PFSK-1 (cell line): ENCODE measurements at regions not wholly inside any gene's neighbourhood (a gene's known extent, or its start where the extent isn't known, plus 50 kb on each side); places are given as distances from the start of the nearest gene placed in this dataset.

Experiments used
- FOXP2 ChIP-seq: optimal IDR thresholded peaks from 2 replicates; pipeline ENCODE3; 2011; ENCODE audit warnings: borderline replicate concordance, control low read depth, inconsistent platforms; ENCODE audit not compliant: insufficient read depth; ENCODE audit errors: extremely low read length, extremely low read depth
- POLR2AphosphoS5 ChIP-seq: IDR thresholded peaks from 2 replicates; pipeline ENCODE4 v1.6.1; 2012; ENCODE audit warnings: low read depth, mild to moderate bottlenecking, control low read depth, low read length, moderate library complexity
- REST ChIP-seq, 2 experiments: IDR thresholded peaks; 2 replicates each; pipeline versions ENCODE4 v1.6.1 to v1.8.0; 2011 to 2012; ENCODE audit warnings: low read depth in 2 of 2, low read length in 2 of 2, control low read depth in 1 of 2, inconsistent platforms in 1 of 2, mild to moderate bottlenecking in 1 of 2, moderate library complexity in 1 of 2; ENCODE audit not compliant: insufficient read depth in 1 of 2
- SIN3A ChIP-seq: IDR thresholded peaks from 2 replicates; pipeline ENCODE4 v1.6.1; 2012; ENCODE audit warnings: mild to moderate bottlenecking, low read length, moderate library complexity, borderline replicate concordance; ENCODE audit not compliant: insufficient read depth
- TAF1 ChIP-seq: IDR thresholded peaks from 2 replicates; pipeline ENCODE4 v1.6.1; 2012; ENCODE audit warnings: low read length, control low read depth, borderline replicate concordance; ENCODE audit not compliant: insufficient read depth

DNA sequence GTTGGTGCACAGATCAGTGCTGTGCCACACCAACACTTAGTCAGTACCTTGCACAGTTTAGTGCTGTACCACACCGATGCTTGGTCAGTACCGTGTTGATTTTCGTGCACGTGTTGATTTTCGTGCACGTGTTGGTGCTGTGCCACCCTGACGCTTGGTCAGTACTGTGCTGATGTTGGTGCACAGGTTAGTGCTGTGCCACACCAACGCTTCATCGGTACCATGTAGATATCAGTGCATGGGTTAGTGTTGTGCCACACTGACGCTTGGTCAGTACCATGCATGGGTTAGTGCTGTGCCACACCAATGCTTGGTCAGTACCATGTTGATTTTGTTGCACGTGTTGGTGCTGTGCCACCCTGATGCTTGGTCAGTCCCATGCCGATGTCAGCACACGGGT, 103.5 kb downstream of the NPIPB11 start:
- no peak for TF ChIP-seq REST (IDR thresholded peaks at IDR 0.05; ENCODE audit: insufficient read depth in 1 of 2, low read depth in 2 of 2, low read length in 2 of 2)
- TF ChIP-seq SIN3A: no peak
- no peak for TF ChIP-seq FOXP2
- no peak for TF ChIP-seq POLR2AphosphoS5
- no peak for TF ChIP-seq TAF1

DNA sequence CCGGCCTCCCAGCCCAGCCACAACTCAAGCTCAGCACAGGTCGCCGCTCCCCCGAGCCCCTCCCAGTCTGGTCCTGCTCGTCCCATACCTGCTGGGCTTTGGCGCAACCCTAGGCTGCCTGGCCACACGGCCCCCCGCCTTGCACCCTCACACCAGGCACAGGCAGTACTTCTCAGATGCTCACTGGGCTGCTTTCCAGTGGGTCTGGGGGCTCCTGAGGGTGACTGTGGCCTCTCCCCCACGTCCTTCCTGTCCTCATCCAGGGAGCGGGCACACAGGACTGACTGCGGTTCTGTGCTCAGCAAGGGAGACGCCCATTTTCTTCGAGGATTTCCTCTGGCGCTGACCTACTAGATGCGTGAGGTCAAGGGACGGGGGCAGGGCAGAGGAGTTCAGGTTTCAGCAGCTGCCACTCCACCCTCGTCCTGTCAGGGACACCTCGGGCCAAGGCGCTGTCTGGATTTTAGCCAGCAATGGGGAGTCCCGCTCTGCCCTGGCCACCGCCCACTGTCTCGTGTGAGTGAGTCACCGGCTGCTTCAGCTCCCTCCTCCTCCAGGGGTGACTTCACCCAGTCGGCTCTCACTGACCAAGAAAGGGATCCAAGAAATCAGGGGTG, 115.8 kb downstream of the NPIPB11 start:
- no peak for TF ChIP-seq FOXP2
- 0 out of 4 replicates have a peak, but pooled peaks of 1 of the 2 experiments have one; percentile 20 for TF ChIP-seq REST (IDR thresholded peaks at IDR 0.05; ENCODE audit: insufficient read depth in 1 of 2, low read depth in 2 of 2, low read length in 2 of 2)
- peak; percentile 63; the same call in 1 of the 2 replicates for TF ChIP-seq TAF1
- peak; percentile 44; the same call in 1 of the 2 replicates for TF ChIP-seq POLR2AphosphoS5
- TF ChIP-seq SIN3A: 0 out of 2 replicates have a peak, but pooled peaks have one; percentile 24

DNA sequence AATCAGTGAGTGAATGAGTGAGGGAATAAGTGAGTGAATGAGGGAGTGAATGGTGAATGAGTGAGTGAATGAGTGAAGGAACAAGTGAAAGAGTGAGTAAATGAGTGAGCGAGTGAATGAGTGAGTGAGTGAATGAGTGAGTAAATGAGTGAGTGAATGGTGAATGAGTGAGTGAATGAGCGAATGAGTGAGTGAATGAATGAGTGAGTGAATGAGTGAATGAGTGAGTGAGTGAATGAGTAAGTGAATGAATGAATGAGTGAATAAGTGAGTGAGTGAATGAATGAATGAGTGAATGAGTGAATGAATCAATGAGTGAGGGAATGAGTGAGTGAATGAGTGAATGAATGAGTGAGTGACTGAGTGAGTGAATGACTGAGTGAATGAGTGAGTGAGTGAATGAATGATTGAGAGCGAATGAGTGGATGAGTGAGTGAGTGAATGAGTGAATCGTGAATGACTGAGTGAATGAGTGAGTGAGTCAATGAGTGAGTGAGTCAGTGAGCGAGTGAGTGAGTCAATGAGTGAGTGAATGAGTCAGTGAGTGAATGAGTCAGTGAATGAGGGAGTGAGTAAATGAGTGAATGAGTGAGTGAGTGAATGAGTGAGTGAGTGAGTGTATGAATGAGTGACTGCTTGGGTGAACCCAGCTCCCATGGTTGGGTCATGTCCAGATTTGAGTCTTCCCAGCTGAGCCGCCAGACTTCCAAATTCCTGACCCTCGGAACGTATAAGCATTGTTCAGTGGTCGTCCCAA, 133.0 kb downstream of the NPIPB11 start:
- peak; percentile 28; the same call in 1 of the 2 replicates for TF ChIP-seq POLR2AphosphoS5

DNA sequence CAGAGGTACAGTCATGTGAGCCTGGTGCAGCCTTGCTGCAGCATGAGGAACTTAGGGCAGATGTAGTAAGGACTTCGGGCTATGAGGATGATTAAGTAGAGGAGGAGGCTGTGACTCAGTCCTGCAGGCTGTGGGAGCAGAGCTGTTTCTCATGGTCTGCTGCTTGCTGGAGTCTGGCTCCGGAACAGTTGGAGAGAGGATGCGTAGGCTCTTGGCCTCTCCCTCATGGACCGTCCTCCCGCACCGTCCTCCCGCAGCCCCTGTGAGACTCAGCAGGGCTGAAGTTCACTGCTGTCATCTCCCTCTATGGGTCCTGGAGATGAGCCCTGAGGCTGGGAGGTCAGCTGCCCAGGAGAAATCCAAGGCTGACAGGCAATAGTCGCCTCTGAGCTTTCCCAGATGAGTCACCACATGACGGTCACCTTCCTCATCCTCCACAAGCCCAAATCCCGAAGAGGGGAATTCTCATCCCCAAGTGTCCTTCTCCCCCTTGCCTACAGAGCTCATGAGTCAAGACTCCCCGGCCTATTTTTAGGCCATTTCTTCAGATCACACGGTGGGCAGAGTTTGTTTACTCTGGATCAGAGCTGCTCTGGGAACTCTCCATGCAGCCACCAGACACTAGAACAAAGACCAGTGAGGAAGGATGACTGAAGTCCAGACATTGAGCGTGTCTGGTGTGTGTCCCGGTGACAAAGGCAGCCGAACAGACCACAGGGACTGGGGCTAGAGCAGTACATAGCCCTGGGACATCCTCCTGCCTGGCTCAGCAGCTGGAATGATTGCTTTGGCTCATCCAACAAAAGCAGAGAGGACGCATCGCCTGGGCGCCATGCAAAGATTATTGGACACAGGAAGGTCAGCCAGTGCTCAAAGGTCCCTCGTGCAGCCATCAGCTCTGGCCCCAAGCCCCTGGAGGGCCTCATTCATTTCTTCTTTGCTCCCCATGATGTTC, 134.5 kb downstream of the NPIPB11 start:
- peak; percentile 31; the same call in 1 of the 2 replicates for TF ChIP-seq POLR2AphosphoS5

GRCh38 chr16:29265255-29265853, 141.2 kb downstream of the NPIPB11 start:
- peak; percentile 16; the same call in 1 of the 2 replicates for TF ChIP-seq TAF1
- TF ChIP-seq POLR2AphosphoS5: peak; percentile 48; the same call in 1 of the 2 replicates

- no peak for TF ChIP-seq TAF1
Measured at GRCh38 chr16:29256501-29256981, 150.0 kb downstream of the NPIPB11 start.

DNA sequence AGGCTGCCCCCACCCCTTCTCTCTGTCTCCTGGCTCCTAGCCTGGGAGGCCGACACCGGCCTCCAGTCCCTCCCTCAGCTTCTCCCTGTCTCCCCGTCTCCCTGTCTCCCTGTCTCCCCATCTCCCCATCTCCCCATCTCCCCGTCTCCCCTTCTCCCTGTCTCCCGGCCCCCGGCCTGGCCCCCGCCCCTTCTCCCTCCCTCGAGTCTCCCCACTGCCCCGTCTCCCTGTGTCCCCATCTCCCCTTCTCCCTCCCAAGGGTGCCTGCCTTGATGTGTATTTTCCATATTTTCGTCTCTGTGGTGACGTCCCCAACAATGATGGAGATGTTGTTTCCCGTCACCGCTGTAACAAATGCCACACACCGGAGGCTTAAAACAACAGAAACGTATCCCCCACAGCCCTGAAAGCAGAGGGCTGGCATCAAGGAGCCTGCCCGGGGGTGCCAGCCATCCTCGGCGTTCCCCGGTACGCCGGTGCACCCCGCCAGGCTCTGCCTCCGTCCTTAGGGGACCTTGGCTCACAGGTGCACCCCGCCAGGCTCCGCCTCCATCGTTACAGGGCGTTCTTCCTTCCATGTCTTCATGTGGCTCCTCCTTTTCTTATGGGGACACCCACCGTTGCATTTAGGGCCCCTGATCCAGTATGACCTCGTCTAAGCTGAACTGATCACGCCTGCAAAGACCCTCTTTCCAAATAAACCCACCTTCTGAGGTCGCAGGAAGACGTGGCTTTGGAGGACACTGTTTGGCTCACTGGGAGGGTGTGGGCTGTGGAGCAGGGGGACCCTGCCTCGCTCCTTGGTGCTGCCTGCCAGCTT, 151.6 kb downstream of the NPIPB11 start:
- TF ChIP-seq POLR2AphosphoS5: no peak
- TF ChIP-seq TAF1: no peak
- TF ChIP-seq SIN3A: no peak
- TF ChIP-seq FOXP2: no peak
- TF ChIP-seq REST (IDR thresholded peaks at IDR 0.05; ENCODE audit: insufficient read depth in 1 of 2, low read depth in 2 of 2, low read length in 2 of 2): no peak
